Lower lobe of right lung (tissue), 2 donors: ENCODE measurements at regions not wholly inside any gene's neighbourhood (a gene's known extent, or its start where the extent isn't known, plus 50 kb on each side); places are given as distances from the start of the nearest gene placed in this dataset.

Experiments
- ATAC-seq, 2 donors: fragments of 200-7000 bp; cut with Tn5 transposase; one replicate each; pipeline ENCODE4 v1.9.1; 2020 to 2022; ENCODE audit warnings: mild to moderate bottlenecking in 2 of 2, moderate library complexity in 2 of 2
- DNase-seq: peaks from one replicate; pipeline ENCODE4 v3.0.0-alpha.2; 2020
- H3K27ac ChIP-seq: fragments of 200-600 bp; one replicate; pipeline ENCODE4 v1.8.0; 2022
- H3K27me3 ChIP-seq: fragments of 200-600 bp; one replicate; pipeline ENCODE4 v1.8.0; 2022; ENCODE audit warnings: low read depth
- H3K36me3 ChIP-seq: fragments of 200-600 bp; one replicate; pipeline ENCODE4 v1.8.0; 2022; ENCODE audit warnings: mild to moderate bottlenecking
- H3K4me1 ChIP-seq: fragments of 200-600 bp; one replicate; pipeline ENCODE4 v1.8.0; 2022
- H3K4me3 ChIP-seq: fragments of 200-600 bp; one replicate; pipeline ENCODE4 v1.8.0; 2022; ENCODE audit warnings: mild to moderate bottlenecking
- H3K9me3 ChIP-seq: fragments of 200-600 bp; one replicate; pipeline ENCODE4 v1.8.0; 2022
- intact Hi-C: fragments of 100-400 bp; cut with DNase I; formaldehyde crosslinking; loops from one replicate; pipeline ENCODE4 v1.11.0; 2022
- TF ChIP-seq, protein P1 (sequence below): fragments of 200-600 bp; IDR thresholded peaks from one replicate; pipeline ENCODE4 v1.8.0; 2022; ENCODE audit warnings: antibody characterized with exemption, mild to moderate bottlenecking
- donor health status: DM: no; HTN: yes; CAD: no; lungs with severe emphysema.

DNA sequence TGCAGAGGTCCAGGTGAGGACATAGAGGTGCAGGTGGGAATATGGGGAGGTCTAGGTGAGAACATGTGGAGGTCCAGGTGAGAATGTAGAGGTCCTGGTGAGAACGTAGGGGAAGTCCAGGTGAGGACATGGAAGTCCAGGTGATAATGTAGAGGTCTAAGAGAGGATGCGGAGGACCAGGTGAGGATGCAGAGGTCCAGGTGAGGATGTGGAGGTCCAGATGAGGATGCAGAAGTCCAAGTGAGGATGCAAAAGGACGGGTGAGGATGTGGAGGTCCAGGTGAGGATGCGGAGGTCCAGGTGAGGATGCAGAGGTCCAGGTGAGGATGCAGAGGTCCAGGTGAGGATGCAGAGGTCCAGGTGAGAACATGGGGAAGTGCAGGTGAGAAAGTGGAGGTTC lies 133.8 kb downstream of the MRPL36 start:
- TF ChIP-seq, protein P1, sequence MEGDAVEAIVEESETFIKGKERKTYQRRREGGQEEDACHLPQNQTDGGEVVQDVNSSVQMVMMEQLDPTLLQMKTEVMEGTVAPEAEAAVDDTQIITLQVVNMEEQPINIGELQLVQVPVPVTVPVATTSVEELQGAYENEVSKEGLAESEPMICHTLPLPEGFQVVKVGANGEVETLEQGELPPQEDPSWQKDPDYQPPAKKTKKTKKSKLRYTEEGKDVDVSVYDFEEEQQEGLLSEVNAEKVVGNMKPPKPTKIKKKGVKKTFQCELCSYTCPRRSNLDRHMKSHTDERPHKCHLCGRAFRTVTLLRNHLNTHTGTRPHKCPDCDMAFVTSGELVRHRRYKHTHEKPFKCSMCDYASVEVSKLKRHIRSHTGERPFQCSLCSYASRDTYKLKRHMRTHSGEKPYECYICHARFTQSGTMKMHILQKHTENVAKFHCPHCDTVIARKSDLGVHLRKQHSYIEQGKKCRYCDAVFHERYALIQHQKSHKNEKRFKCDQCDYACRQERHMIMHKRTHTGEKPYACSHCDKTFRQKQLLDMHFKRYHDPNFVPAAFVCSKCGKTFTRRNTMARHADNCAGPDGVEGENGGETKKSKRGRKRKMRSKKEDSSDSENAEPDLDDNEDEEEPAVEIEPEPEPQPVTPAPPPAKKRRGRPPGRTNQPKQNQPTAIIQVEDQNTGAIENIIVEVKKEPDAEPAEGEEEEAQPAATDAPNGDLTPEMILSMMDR = no peak
- H3K4me1 ChIP-seq = no peaks in the 10 kb centered on the region
- H3K36me3 ChIP-seq = no peaks in the 10 kb centered on the region
- ATAC-seq = no peak
- no peak overlapping the region for H3K27ac ChIP-seq
- no peak overlapping the region for H3K4me3 ChIP-seq
- H3K27me3 ChIP-seq = peaks cover 65% of the 10 kb centered on the region
- no peaks in the 10 kb centered on the region for H3K9me3 ChIP-seq
- intact Hi-C loops = no loop called here
- DNase-seq = no peak

DNA sequence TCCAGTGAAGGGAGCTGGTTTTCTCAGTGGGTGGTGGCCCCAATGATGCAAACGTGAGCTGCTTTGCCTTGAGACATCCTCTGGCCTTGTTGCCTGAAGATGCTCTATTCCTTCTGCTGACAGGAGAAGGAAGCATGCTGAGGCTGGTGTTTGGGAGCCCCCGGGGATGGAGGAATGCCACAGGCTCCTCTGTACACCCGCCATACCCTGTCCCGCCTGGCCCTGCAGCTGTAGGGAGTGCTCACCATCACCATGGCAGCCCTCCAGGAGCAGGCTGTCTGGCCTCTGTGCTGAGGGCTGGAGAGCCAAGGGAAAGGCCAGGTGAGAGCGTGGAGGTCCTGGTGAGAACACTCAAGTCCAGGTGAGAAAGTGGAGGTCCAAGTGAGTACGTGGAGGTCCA lies 134.4 kb downstream of the MRPL36 start:
- Histone ChIP-seq H3K36me3 (no peaks in the 10 kb centered on the region), H3K4me3 (no peak overlapping the region), H3K9me3 (no peaks in the 10 kb centered on the region), H3K4me1 (no peaks in the 10 kb centered on the region), H3K27me3 (peaks cover 67% of the 10 kb centered on the region), H3K27ac (no peak overlapping the region)
- TF ChIP-seq, protein P1 = no peak
- no peak for DNase-seq
- no peak for ATAC-seq
- intact Hi-C loops = no loop called here

DNA sequence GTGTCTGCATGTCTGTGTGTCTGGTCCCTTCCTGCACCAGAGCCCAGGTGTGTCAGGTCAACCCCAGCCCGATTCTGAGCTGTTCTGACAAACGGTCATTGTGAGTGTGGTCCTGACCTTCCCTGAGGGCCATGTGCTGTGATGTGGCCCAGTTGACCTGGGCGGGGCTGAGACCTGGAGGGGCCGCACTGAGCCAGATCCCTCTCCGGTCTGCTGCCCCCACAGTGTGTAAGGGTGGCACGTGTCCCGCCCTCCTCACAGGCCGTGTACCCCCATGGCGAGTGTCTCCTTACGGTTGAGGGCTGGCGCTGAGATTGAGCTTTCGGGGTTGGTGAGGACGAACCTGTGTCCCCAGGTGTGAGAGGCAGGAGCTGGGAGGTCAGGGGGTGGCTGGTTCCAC lies 136.5 kb downstream of the MRPL36 start:
- DNase-seq = no peak

DNA sequence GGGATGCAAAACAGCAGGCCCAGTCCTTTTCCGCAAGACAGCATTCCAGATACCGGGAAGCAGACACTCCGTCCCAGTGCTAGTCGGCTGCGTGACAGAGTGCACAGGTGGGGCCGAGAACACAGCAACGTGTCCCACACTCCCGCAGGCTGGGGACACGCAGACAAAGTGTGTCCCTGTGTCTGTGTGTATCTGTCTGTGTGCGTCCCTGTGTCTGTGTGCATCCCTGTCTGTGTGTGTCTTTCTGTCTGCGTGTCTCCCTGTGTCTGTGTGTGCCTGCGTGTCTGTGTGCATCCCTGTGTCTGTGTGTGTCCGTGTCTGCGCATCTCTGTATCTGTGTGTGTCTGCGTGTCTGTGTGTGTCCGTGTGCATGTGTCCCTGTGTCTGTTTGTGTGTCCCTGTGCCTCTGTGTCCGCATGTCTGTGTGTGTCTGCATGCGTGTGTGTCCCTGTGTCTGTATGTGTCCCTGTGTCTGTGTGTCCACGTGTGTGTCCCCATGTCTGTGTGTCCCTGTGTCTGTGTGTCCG lies 137.0 kb downstream of the MRPL36 start:
- Histone ChIP-seq H3K27ac (no peak overlapping the region), H3K4me3 (no peak overlapping the region), H3K36me3 (no peaks in the 10 kb centered on the region), H3K9me3 (no peaks in the 10 kb centered on the region), H3K4me1 (no peaks in the 10 kb centered on the region), H3K27me3 (peaks cover 58% of the 10 kb centered on the region)
- intact Hi-C loops = no loop called here
- ATAC-seq (no peak), DNase-seq (no peak)
- TF ChIP-seq, protein P1 = no peak

More for the DNA sequence above, 136.5 kb downstream of the MRPL36 start:
- H3K9me3 ChIP-seq = no peaks in the 10 kb centered on the region
- no peaks in the 10 kb centered on the region for H3K4me1 ChIP-seq
- no peak for ATAC-seq
- no peaks in the 10 kb centered on the region for H3K36me3 ChIP-seq
- H3K27me3 ChIP-seq = peaks cover 64% of the 10 kb centered on the region
- intact Hi-C loops = no loop called here
- no peak overlapping the region for H3K27ac ChIP-seq
- no peak overlapping the region for H3K4me3 ChIP-seq
- TF ChIP-seq, protein P1 = no peak

DNA sequence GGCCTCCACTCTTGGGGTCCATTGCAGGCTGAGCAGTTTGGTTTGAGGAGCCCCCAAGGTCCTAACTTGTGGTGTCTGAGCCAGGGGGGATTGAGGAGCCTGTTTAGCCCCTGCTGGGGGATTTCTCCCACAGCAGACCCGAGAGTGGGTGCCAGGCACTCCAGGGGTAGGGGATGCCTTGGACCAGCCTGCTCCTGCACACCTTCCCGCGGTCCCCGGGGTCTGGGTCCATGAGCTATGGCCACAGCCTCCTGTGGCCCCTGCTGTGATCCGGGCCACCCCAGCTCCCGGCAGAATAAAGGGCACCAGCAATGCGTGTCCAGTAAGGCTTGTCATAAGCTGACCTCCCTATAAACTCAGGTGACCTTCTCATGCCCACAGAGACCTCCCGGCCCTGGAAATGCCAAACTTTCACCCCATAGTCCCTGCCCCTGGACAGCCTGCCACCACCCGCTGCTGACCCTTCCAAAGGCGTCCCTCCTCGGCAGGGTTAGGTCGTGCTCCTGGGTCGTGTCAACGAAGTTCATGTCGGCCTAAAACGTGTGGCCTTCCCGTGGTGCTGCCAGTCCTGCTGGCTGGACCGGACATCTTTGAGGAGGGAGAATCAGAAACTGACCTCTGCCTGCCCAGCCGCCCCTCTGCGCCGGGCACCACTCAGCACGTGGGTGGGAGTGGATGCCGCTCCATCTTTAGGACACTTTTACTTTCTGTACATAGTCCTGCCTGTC lies 137.6 kb downstream of the MRPL36 start:
- TF ChIP-seq, protein P1 = no peak
- intact Hi-C loops = no loop called here
- Histone ChIP-seq H3K4me3 (no peak overlapping the region), H3K36me3 (no peaks in the 10 kb centered on the region), H3K9me3 (no peaks in the 10 kb centered on the region), H3K27me3 (peaks cover 53% of the 10 kb centered on the region), H3K4me1 (no peaks in the 10 kb centered on the region), H3K27ac (no peak overlapping the region)
- ATAC-seq = peak in 1 of 2 donors; percentile 10
- DNase-seq = no peak
